ENCODE measurements at regions not wholly inside any gene's neighbourhood (a gene's known extent, or its start where the extent isn't known, plus 50 kb on each side); places are given as distances from the start of the nearest gene placed in this dataset.
A peak's percentile ranks its signal among the peaks of the same experiment; 100 is the strongest.

GRCh38 chr3:56864090-56864489 lies 62.3 kb upstream of the ARHGEF3 start:
- no peak for DNase-seq (ENCODE audit: low spot score)

DNA sequence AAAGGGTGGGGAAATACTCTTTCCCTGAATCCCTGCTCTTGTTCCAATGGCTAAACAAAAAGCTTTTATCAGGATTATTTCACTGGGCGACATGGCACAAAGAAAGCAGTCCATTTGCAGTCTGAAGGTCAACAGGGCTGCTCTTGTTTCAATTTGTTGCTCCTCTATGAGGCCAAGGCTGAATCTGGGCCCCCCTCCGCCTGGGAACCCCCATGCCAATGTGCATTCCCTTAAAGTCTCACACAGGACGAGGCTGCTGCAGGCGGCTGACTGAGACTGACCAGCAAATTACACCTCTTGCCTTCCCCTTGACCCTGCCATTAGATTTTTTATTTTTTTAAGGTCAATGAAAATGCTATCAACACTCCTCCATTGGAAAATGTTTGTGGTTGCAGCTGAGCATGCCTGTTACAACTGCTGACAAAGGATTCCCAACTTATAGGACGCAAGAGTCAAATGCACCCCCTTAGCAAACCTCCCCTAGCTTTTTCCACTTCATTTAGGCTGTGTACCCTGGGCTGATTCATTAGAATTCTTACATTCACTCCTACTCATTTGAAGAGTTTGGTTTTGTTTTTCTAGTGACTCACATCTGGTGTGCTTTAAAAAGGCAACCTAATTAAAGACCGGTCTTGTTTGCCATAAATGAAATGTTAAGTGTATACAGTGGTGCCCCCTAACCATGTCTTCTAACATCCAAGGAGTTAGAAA lies 60.8 kb upstream of the ARHGEF3 start:
- DNase-seq (ENCODE audit: low spot score) = peak; percentile 68

DNA sequence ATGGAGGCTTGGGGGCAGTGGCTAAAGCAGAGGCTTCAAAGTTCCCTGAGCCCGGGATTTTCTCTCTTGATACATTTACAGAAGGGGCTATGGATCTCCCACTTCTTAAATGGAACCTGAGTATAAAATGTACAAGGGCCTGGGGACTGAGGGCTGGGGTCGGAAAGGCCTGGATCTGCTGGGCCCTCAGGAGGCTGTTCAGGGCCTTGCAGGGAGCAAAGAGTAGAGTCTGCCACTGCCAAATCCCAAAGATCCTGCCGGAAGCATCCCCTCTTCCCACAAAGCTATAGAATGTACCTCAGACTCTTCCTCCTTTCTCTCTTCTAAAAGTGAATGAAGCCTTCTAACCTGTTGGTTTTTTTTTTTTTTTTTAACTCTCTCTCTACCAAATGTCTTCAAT lies 59.8 kb upstream of the ARHGEF3 start:
- no peak for DNase-seq (ENCODE audit: low spot score)

DNA sequence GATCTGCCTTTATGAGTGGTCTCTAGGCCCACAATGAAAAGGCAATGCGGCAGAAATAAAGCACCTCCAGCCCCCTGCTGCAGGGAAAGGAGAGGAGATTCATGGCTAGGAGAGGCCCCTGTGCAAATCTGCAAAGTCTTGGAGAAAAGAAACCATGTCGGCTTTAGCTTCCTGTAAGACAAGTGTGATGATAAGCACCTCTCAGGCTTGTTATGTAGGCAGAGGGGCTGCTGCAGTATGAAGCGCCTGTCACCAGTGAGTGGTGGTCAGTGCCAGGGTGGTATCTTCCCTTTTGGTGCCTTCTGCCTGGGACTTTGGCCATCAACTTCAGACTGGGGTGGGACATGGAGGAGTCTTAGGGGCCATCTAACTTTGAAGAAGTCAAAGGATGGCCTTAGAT lies 59.2 kb upstream of the ARHGEF3 start:
- DNase-seq (ENCODE audit: low spot score) = no peak

DNA sequence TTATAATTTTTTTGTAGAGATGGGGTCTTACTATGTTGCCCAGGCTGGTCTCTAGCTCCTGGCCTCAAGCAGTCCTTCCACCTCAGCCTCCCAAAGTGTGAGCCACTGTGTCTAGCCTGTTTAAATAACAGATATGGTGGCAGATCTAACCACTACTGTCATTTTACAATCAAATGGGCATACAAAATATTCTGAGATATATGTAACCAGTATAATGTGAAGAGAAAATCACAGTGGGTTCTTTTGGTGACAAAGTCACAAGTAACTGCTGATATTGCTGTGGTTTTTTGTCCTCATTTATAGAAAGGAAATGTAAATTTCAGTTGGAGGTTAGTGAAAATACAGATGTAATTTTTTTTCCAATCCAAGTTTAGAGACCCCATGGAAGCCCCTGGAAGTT lies 58.6 kb upstream of the ARHGEF3 start:
- DNase-seq (ENCODE audit: low spot score) = no peak

GRCh38 chr3:56858331-56858730 lies 56.6 kb upstream of the ARHGEF3 start:
- no peak for DNase-seq (ENCODE audit: low spot score)

GRCh38 chr3:56857178-56857577 lies 55.4 kb upstream of the ARHGEF3 start:
- DNase-seq (ENCODE audit: low spot score) = no peak

DNA sequence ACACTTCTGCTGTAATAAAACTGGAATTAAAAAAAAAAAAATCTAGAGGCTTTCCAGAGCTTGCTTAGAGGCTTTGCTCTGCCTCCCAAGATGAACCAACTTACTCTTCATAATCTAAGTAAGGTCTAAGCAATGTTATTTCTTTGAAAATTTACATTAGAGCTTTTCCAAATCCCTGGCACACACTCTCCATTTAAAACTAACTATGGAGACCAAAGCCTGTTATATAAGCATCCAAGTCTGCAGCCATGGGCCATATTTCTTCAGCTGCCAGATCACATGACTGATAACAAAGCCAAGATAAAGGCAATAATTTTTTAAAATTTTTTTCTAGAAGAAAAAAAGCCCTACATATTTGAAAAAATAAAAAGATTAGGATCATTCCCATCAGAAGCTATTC lies 55.0 kb upstream of the ARHGEF3 start:
- no peak for DNase-seq (ENCODE audit: low spot score)

GRCh38 chr3:56855856-56856512 lies 54.2 kb upstream of the ARHGEF3 start:
- DNase-seq (ENCODE audit: low spot score) = peak; percentile 66

DNA sequence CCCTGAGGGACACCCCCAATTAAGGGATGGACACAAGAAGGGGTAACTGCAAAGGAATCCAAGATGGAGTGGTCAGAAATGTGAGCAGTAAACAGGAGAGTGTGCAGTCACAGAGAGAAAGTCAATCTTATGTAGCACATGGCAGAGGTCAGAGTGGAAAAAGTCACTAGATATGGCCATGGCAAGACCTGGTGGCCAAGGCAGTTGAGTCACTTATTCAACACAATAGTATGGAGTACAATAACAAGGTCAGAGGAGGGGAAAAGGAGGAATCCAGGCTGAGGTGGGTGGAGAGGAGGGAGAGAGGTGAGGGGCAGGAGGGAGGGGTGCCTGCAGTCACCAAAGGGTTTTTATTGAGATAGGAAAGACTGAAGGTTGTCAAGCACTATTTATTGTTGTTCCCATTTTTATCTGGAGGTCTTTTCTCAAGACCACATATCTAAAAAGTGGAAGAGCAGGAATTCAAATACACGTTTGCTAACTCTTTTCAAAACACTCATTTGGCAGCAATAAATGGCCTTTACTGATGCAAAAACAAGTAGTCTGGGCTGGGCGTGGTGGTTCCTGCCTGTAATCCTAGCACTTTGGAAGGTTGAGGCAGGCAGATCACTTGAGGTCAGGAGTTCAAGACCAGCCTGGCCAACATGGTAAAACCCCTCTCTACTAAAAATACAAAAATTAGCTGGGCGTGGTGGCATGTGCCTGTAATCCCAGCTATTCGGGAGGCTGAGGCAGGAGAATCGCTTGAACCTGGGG lies 53.3 kb upstream of the ARHGEF3 start:
- DNase-seq (ENCODE audit: low spot score) = no peak

DNA sequence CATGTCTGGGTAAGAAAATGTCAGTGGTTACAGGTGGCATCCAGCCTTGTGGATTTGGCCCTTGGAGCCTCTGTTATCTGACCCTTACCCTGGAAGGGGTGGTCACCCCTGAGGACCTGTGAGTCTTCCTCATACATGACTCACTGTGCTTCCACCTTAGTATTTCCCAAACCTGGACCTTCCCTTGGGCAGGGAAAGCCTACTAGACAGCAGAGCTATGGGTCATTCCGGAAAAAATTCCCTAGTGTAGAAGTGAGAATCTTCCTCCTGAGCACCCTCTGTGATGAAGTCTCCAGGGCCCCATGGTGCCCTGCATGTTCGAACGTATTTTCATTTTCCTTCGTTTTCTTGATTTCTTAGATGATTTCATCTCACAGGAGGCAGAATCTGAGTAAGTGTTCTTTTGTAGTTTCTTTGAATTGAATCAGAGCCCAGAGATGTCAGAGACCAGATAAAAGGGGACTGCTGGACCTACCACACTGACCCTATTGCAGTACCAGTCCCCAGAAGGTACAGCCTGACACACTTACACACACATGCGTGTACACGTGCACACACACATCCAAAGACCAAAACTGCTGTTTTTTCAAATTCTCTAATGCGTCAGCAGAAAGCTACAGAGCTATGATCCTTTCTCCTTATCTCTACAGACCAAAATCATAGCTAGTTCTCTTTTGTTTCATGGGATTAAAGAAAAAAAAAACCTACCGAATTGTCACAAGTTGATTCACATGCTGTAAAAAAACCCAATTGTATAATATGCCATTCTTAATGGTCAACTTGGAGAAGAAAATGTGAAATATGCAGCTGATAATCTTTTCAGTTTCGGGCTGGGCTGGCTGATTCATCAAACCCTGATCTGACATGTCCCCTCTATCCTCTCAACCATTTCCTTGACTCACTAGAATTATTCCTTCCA lies 50.5 kb upstream of the ARHGEF3 start:
- no peak for DNase-seq (ENCODE audit: low spot score)

Data from kidney capillary endothelial cell (primary cell).